Suprapubic skin (tissue), 4 donors: ENCODE measurements at regions not wholly inside any gene's neighbourhood (a gene's known extent, or its start where the extent isn't known, plus 50 kb on each side); places are given as distances from the start of the nearest gene placed in this dataset.

Experiments
- EP300 ChIP-seq: sonication (generic); formaldehyde crosslinking; IDR thresholded peaks from one replicate; pipeline ENCODE4 v1.6.1; 2017; ENCODE audit warnings: antibody characterized with exemption
- POLR2A ChIP-seq, 2 donors: fragments of 450-650 bp; IDR thresholded peaks; one replicate each; pipeline ENCODE4 v1.6.1; 2017; ENCODE audit warnings: antibody characterized with exemption in 2 of 2, mild to moderate bottlenecking in 2 of 2, moderate library complexity in 2 of 2
- POLR2AphosphoS5 ChIP-seq, 3 donors: sonication (generic); formaldehyde crosslinking; IDR thresholded peaks; one replicate each; pipeline ENCODE4 v1.6.1; 2017; ENCODE audit warnings: antibody characterized with exemption in 3 of 3
- TF ChIP-seq, protein P1 (sequence below), 2 donors: fragments of 200-600 bp in 1 of 2; fragments of 450-650 bp in 1 of 2; sonication (generic) in 1 of 2; IDR thresholded peaks; one replicate each; pipeline ENCODE4 v1.5.1; 2016 to 2019; ENCODE audit warnings: antibody characterized with exemption in 2 of 2, mild to moderate bottlenecking in 1 of 2, moderate library complexity in 1 of 2

DNA sequence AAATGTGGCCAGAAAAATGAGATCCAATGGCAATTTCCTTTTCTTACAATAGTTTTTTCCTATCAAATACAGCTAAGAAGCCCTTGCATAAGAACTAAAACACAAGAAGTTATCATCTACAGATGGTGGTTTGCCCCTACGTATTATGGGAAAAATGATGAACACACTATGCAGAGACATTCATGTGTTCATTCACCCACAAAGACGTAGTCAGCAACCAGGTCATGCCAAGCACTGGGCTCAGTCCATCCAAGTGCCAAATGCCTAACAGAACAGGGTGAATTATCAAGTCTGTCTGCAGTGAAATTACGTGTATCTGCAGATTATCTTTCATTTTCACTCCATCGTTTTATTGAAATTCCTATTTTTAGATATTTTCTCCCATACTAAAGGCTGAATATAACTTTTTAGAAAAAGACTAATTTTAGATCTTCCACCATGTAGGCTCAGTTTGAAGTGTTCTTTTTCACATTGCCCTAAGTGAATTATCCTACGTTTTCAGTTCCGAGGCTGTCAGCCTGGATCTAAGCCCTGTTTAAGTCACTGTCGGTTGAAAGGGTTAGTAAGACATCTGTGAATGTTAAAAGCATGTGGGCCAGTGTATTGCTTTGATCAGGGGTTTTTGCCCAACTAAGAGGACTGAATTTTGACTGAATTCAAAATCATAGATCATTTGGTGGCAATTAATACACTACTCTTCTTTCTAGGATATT is 78.1 kb upstream of the DHX40 start:
- TF ChIP-seq, protein P1, sequence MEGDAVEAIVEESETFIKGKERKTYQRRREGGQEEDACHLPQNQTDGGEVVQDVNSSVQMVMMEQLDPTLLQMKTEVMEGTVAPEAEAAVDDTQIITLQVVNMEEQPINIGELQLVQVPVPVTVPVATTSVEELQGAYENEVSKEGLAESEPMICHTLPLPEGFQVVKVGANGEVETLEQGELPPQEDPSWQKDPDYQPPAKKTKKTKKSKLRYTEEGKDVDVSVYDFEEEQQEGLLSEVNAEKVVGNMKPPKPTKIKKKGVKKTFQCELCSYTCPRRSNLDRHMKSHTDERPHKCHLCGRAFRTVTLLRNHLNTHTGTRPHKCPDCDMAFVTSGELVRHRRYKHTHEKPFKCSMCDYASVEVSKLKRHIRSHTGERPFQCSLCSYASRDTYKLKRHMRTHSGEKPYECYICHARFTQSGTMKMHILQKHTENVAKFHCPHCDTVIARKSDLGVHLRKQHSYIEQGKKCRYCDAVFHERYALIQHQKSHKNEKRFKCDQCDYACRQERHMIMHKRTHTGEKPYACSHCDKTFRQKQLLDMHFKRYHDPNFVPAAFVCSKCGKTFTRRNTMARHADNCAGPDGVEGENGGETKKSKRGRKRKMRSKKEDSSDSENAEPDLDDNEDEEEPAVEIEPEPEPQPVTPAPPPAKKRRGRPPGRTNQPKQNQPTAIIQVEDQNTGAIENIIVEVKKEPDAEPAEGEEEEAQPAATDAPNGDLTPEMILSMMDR (IDR thresholded peaks at IDR 0.05): no peak
- no peak for TF ChIP-seq POLR2A (IDR thresholded peaks at IDR 0.05)
- TF ChIP-seq POLR2AphosphoS5 (IDR thresholded peaks at IDR 0.05): no peak
- TF ChIP-seq EP300: no peak
